ENCODE measurements at regions not wholly inside any gene's neighbourhood (a gene's known extent, or its start where the extent isn't known, plus 50 kb on each side); places are given as distances from the start of the nearest gene placed in this dataset.

DNA sequence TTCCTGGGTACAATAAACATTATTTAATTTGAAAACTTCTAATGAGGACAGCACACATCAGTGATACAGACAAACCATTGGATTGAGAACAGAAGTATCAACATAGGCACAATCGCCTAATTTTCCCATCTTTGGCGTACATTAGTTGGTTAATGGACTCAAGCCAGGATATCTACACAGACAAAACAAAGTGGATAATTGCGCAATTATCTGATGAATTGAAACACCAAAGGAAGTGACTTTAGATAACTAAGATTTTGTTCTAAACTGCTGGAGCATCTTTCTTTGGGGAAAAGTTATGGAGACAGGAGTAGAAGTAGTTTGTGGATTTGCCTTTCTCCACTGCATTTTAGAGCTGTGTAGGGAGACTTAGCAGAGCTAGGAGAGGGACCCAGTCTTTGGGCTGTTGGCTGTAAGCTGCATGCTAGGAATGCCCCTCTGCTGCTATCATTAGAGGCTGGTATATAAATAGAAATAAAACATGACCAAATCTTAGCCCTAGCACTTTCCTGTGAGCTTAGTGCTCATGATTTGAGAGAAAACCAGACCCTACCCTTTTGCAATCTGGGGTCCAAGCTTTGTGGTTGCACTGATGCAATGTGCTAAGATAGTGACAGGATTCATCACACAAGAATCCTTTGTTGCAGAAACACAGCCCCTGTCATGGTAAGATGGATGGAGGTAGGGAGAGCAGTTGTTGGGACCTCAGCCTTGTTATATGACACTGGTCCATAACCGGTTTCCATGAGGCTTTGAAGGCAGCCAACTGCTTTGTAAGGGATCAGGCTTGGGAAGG is 264.5 kb upstream of the PIK3C3 start:
- DNase-seq = peak; percentile 78

- DNase-seq = no peak
Observed at GRCh38 chr18:41687138-41687537, 267.9 kb upstream of the PIK3C3 start.

DNA sequence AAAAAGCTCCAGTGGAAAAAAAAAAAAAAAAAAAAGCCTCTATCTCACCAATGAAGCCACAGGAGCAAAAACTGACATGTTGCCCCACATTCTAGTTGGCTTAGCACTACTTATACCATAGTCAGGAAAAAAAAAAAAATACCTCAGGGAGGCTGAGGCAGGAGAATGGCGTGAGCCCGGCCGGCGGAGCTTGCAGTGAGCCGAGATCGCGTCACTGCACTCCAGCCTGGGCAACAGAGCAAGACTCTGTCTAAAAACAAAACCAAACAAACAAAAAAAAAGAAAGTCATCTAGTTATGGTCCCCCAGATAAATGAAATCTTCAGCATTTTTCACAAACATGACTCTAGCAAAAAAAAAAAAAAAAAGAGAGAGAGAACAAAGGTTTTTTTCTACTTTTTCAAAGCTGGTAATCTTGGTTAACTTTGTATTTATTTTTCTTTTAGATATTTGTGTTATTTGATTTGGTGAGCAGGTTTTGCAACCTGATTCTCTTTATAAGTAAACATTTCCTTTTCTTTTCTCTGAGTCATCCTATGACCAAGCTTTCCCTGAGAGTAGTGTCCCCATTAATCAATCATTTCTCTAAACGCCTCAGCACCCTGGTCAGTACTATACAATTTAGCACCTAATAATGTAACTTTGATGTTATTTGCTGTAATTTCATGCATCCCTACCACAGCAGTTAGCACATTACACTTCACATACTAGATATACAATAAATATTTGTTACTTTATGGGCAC is 273.7 kb upstream of the PIK3C3 start:
- no peak for DNase-seq

- no peak for DNase-seq
Observed at GRCh38 chr18:41674506-41674905, 280.5 kb upstream of the PIK3C3 start.

DNA sequence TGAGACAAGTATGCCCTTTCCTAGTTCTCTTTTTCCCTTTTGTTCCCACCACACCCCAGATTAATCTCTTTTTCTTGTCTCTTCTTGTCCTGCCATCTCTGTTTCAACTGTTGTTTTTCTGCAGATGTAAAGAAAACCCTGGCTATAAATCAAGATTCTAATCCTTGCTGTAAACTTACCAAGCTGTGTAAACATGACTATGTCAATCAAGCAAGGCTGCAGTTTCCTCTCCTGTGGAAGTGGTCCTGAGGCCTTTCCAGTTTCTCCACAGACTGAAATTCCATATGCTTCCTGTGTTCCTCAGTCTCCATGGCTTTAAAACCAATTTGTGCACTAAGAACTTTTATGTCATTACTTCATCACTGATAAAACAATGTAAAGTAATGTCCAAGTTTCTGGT is 288.8 kb upstream of the PIK3C3 start:
- DNase-seq = peak; percentile 22

DNA sequence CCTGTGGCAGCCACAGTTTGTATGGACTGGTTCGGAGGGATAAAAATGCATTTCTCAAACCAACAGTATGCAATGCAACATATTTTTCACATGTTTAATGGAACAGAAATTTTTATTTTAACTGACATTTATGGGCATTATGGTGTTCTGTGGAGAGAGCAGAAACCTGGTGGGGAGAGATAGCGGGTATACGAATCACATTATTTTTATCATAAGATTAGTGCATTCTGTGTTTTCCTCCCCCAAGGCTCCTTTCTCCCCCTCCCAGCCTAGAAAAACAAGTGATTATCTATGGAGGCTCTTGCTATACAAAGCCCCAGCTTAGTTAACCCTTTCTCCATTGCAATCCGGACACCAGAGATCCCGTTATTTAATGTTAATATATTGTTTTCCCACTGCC is 289.8 kb upstream of the PIK3C3 start:
- no peak for DNase-seq

DNA sequence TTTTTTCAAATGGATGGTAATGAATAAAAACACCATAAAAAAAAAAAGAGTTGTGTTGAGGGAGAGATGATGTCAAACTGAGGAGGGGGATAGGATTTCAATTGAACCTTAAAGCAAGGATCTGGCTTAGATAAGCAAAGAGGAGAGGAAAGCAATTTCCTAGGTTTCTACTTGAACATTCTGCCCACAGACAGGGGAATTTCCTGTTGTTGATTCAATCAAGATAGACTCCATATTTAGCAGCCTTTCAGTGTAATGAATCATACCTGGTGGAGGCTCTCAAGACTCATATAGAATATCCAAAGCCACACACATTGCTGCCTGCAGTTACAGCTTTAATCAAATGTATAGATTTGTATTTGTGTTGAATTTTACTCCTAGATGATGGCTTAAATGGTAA is 294.4 kb upstream of the PIK3C3 start:
- DNase-seq = no peak

DNA sequence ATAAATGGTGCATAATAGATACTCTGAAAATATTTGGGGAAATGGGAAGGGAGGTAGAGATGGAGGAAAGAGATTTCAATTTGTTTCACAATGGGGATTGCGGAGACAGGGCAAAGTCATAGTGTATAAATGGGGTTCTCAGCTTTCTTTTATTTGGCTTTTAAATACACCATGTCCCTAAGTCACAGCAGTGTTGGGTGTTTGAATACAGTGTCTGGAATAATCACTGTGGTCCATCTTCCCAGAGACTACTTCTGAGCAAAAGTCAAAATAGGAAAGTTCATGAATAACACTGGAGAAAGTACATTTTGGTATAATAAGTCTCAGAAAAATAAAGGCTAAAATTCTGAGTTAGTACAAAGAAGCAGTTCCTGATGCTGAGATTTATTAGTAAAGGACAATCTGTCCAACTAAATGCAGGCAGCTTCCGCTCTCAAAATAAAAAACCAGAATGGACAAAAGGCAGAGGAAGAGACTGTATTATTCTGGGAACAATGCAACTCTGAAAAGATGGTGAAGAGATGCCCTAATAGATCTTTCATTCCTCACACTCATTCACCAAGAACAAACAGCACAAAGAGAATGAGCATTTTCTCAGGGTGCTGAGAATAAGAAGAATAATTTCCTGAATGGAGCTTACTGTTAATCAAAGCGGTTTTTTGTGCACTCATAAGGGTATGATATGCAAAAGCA is 295.4 kb upstream of the PIK3C3 start:
- DNase-seq = no peak

- DNase-seq = no peak
Observed at GRCh38 chr18:41657189-41657588, 297.8 kb upstream of the PIK3C3 start.

DNA sequence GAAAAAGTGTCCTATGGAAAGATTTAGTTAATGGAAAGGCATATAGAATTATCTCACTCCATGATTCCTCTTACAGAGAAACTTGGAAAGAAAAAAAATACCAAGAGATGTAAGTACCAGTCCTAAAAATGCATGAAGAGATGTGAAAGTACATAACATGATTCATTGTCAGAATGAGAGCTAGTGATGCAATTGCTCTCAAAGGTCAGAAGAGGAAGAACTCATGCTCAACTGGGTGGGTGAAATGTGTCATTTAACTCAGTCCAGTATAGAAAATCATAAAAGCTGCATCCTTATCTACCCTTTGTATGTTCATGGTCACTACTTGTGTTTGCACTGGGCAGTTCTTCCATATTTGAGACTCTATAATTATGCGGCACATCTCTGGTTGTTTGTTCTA is 300.0 kb upstream of the PIK3C3 start:
- DNase-seq = no peak

DNA sequence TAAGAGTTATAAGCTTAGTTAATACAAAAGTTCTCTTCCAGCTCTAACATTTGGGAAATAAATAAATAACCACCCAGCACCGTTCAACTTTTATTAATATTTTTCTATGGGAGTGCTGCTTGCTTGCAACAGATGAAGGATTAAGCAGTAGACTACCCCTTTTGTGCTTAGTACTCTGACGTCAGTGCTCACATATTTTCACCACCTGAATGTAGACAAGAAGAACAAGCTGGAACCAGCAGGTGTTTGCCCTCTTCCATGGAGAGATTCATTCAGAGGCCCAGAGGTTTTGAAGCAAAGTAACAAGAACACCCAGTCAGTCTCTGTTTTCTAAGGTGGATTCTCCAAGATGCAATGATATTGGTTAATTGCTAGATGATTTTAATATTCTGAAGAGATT is 307.1 kb upstream of the PIK3C3 start:
- no peak for DNase-seq

DNA sequence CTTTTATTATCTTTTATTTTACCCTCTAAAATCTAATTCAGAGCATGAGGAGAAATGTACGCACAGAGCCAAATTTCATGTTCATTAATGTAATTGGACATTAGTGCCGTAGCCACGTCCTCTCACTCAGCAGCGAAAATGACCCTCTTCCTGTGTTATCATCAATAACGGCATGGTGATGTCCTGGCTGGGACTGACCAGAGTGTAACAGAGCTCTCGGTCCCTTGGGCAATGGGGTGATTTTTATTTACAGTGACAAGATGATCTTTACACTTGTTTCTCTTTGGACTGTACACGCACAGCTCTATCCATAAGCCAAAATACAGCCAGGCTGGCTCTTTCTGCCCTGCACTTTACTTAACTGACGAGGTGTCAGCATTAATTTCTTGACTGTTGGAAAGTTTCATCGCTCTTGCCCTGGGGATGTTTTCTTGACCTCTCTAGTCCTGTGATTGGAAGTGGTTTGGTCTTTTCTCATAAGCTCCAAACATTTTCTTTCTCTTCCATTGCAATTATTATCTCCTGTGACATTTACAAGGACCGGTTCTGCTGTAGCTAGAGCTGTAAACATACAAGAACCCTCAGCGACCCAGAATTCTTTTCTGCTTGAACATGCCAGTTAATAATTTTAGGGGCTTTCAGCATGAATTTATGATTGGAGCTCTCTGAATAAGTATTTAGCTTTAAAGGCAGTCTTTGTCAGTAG is 308.0 kb upstream of the PIK3C3 start:
- DNase-seq = no peak

GRCh38 chr18:41645589-41646360 is 309.3 kb upstream of the PIK3C3 start:
- peak; percentile 41 for DNase-seq

DNA sequence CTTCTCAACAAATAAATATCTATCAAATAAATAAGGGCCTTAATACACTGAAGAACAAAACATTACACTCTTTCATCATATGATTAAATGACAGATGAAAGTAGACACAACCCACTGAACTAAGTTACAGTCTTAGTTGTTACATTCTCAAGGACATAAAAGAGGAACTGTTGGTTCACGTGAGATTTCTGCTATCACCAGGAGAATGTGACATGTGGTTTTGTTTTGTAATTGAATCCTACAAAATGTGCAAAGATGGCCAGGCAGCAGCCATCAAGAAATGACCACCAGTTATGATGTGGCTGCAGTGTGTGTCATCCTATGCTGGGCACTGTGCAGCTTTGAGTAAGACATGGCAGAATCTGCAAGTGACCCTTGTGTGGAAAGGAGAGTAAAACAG is 310.6 kb upstream of the PIK3C3 start:
- no peak for DNase-seq

GRCh38 chr18:41643427-41643826 is 311.6 kb upstream of the PIK3C3 start:
- DNase-seq = no peak

GRCh38 chr18:41642756-41643155 is 312.3 kb upstream of the PIK3C3 start:
- no peak for DNase-seq

GRCh38 chr18:41639218-41639617 is 315.8 kb upstream of the PIK3C3 start:
- DNase-seq = no peak

DNA sequence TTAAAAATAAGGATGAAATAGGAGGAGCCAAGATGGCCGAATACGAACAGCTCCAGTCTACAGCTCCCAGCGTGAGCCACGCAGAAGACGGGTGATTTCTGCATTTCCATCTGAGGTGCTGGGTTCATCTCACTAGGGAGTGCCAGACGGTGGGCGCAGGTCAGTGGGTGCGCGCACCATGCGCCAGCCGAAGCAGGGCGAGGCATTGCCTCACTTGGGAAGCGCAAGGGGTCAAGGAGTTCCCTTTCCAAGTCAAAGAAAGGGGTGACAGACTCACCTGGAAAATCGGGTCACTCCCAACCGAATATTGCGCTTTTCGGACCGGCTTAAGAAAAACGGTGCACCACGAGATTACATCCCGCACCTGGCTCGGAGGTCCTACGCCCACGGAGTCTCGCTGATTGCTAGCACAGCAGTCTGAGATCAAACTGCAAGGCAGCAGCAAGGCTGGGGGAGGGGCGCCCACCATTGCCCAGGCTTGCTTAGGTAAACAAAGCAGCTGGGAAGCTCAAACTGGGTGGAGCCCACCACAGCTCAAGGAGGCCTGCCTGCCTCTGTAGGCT is 323.2 kb upstream of the PIK3C3 start:
- DNase-seq = peak; percentile 48

DNA sequence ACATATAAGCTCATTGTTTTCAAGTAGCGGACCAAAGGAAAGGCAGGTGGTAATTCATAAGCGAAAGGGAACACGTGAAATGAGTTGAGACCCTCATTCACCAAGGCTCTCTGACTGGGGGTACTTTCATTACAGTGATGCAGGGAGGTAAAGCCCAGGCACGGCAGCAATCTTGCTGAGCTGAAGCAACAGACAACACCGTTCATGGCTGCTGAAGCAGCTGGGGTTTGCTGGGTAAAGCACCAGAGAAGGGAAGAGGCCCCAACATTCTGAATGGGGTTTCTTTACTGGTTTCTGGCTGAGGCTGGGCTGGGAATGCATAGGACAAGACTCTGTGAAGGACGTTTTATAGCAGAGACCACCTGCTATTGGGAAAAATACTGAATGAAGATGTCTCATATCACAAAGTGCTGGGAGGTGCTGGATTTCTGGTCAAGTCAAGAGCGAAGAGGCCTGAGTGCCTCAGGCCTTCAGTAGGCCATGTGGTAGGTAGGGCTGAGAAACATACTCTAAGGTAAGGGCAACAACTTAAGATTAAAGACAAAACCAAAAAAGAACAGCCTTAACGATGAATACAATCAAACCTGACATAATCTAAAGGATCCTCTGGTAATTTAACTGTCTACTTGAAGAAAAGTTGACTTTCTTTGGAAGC is 324.7 kb upstream of the PIK3C3 start:
- peak; percentile 49 for DNase-seq

DNA sequence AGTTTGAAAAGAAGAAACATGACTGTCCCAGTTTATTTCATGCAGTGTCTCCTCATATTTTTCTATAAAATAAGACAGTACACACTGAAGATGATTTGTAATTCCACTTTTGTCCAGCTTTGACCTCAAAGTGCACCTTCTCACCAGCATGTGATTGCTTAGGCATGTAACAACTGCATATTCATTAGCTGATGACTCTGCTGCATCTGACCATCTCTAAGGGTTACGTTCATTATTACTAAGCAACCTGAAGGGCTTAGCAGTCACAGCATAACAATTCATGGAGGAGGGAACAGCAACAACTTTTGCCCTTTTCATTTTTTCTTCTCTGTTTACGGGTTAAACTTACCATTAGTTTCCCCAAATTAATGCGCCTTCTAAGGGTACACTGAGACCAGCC is 330.6 kb upstream of the PIK3C3 start:
- no peak for DNase-seq

- DNase-seq = no peak
Observed at GRCh38 chr18:41621177-41621576, 333.9 kb upstream of the PIK3C3 start.

- peak; percentile 19 for DNase-seq
Observed at GRCh38 chr18:41618147-41618546, 336.9 kb upstream of the PIK3C3 start.

All from NCI-H1105 treated with DMSO at 0.1 percent for 48 hours (cell line).